ENCODE measurements at regions not wholly inside any gene's neighbourhood (a gene's known extent, or its start where the extent isn't known, plus 50 kb on each side); places are given as distances from the start of the nearest gene placed in this dataset.

DNA sequence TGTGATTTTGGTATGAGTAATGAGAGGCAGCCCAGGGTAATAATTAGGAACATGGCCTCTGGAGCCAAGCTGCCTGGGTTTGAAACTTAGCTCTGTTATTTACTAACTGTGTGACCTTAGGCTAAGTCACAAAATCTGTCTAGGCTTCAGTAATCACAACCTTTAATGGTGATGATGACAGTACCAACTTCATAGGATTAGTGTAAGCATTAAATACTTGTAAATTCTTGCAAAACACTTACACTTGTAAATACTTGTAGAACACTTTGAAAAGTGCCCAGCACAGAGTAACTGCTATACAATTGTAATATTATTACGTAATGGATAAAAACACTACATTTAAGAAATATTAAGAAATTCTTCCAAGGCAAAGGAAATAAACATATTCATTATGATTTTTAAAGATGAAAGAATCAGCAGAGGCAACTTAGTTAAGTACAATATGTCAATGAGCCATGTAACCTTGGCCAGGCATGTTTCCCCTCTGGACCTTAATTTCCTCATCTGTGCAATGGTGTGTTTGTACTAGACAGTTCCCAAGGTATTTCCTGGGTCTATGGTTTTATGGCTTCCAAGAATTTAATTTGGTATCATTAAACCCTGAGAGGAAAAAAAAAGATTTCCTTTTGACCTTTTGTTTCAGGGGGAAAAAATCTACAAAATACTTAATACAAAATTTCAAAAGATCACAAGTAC, 628.5 kb upstream of the KLHL1 start:
- H3K27me3 ChIP-seq (ENCODE audit: insufficient read depth, poor library complexity, severe bottlenecking): no peaks in the 10 kb centered on the region
- H3K27ac ChIP-seq (ENCODE audit: poor library complexity, severe bottlenecking): no peak overlapping the region
- no peak overlapping the region for H3K4me3 ChIP-seq (ENCODE audit: severe bottlenecking)
- no peaks in the 10 kb centered on the region for H3K4me1 ChIP-seq (ENCODE audit: insufficient read depth, poor library complexity, severe bottlenecking)
- no peaks in the 10 kb centered on the region for H3K36me3 ChIP-seq (ENCODE audit: low read depth)
- DNase-seq (ENCODE audit: low spot score) (no peak), ATAC-seq (ENCODE audit: low read depth) (no peak)
- H3K9me3 ChIP-seq (ENCODE audit: severe bottlenecking): no peaks in the 10 kb centered on the region
- TF ChIP-seq, protein P1, sequence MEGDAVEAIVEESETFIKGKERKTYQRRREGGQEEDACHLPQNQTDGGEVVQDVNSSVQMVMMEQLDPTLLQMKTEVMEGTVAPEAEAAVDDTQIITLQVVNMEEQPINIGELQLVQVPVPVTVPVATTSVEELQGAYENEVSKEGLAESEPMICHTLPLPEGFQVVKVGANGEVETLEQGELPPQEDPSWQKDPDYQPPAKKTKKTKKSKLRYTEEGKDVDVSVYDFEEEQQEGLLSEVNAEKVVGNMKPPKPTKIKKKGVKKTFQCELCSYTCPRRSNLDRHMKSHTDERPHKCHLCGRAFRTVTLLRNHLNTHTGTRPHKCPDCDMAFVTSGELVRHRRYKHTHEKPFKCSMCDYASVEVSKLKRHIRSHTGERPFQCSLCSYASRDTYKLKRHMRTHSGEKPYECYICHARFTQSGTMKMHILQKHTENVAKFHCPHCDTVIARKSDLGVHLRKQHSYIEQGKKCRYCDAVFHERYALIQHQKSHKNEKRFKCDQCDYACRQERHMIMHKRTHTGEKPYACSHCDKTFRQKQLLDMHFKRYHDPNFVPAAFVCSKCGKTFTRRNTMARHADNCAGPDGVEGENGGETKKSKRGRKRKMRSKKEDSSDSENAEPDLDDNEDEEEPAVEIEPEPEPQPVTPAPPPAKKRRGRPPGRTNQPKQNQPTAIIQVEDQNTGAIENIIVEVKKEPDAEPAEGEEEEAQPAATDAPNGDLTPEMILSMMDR (IDR thresholded peaks at IDR 0.05; ENCODE audit: poor library complexity, severe bottlenecking): no peak

DNA sequence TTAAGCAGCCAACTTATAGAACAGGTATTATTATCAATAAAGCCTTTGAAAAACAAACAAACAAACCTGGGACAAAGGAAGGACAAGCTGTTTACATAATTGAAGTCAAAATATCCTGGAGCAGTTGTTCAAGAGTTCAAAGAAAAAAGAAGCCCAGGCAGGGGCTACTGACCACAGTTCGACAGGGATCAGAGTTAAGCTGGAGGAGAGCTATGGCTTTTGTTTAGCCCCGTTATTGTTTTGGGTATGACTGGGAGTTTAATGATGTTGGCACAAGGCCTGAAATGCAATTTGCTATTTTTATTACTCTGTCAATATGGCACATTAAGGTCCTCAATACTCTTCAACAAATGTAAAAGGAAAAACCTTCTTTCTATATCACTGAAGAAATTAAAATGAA, 624.4 kb upstream of the KLHL1 start:
- ATAC-seq (ENCODE audit: low read depth) (no peak), DNase-seq (ENCODE audit: low spot score) (no peak)
- Histone ChIP-seq H3K36me3 (ENCODE audit: low read depth) (no peaks in the 10 kb centered on the region), H3K4me1 (ENCODE audit: insufficient read depth, poor library complexity, severe bottlenecking) (no peaks in the 10 kb centered on the region), H3K4me3 (ENCODE audit: severe bottlenecking) (no peak overlapping the region), H3K9me3 (ENCODE audit: severe bottlenecking) (no peaks in the 10 kb centered on the region), H3K27me3 (ENCODE audit: insufficient read depth, poor library complexity, severe bottlenecking) (no peaks in the 10 kb centered on the region), H3K27ac (ENCODE audit: poor library complexity, severe bottlenecking) (no peak overlapping the region)
- TF ChIP-seq, protein P1 (IDR thresholded peaks at IDR 0.05; ENCODE audit: poor library complexity, severe bottlenecking): no peak

DNA sequence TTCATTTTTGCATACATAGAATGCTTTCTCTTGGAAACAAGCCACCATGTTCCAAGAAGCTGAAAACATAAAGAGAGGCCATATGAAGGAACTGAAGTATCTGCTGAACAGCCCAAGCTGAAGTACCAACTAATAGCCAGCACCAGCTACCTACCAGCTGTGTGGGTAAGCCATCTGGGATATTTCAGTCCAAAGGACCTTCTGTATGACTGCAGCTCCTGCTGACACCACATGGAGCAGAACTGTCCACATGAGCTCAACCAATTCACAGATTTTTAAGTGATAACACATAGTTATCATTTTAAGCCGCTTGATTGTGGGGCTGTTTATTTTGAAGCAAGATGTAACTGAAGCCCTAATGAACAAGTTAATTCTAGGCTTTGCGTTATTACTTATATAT, 621.1 kb upstream of the KLHL1 start:
- no peaks in the 10 kb centered on the region for H3K27me3 ChIP-seq (ENCODE audit: insufficient read depth, poor library complexity, severe bottlenecking)
- no peaks in the 10 kb centered on the region for H3K36me3 ChIP-seq (ENCODE audit: low read depth)
- H3K9me3 ChIP-seq (ENCODE audit: severe bottlenecking): no peaks in the 10 kb centered on the region
- H3K4me1 ChIP-seq (ENCODE audit: insufficient read depth, poor library complexity, severe bottlenecking): no peaks in the 10 kb centered on the region
- H3K27ac ChIP-seq (ENCODE audit: poor library complexity, severe bottlenecking): no peak overlapping the region
- TF ChIP-seq, protein P1 (IDR thresholded peaks at IDR 0.05; ENCODE audit: poor library complexity, severe bottlenecking): no peak
- no peak for ATAC-seq (ENCODE audit: low read depth)
- no peak for DNase-seq (ENCODE audit: low spot score)
- H3K4me3 ChIP-seq (ENCODE audit: severe bottlenecking): no peak overlapping the region

DNA sequence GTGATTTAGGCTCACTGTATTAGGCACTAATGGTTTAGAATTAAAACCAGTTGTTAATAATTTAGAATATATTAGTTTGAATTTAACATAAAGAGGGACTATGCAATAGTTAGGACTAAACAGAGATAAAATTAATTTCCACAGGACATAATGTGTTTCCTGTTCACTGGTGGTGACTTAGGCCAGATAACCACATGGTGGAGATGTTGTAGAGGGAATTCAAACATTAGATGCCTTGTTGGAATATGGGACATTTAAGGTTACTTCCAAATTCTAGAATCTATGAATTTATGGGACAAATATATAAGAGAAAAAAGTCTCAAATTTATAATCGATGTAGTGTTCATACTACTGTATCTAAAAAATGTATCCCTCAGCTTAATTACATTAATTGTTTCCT, 615.5 kb upstream of the KLHL1 start:
- Histone ChIP-seq H3K27me3 (ENCODE audit: insufficient read depth, poor library complexity, severe bottlenecking) (no peaks in the 10 kb centered on the region), H3K4me1 (ENCODE audit: insufficient read depth, poor library complexity, severe bottlenecking) (no peaks in the 10 kb centered on the region), H3K36me3 (ENCODE audit: low read depth) (no peaks in the 10 kb centered on the region), H3K9me3 (ENCODE audit: severe bottlenecking) (no peaks in the 10 kb centered on the region), H3K27ac (ENCODE audit: poor library complexity, severe bottlenecking) (no peak overlapping the region), H3K4me3 (ENCODE audit: severe bottlenecking) (no peak overlapping the region)
- ATAC-seq (ENCODE audit: low read depth) (no peak), DNase-seq (ENCODE audit: low spot score) (no peak)
- TF ChIP-seq, protein P1 (IDR thresholded peaks at IDR 0.05; ENCODE audit: poor library complexity, severe bottlenecking): no peak

DNA sequence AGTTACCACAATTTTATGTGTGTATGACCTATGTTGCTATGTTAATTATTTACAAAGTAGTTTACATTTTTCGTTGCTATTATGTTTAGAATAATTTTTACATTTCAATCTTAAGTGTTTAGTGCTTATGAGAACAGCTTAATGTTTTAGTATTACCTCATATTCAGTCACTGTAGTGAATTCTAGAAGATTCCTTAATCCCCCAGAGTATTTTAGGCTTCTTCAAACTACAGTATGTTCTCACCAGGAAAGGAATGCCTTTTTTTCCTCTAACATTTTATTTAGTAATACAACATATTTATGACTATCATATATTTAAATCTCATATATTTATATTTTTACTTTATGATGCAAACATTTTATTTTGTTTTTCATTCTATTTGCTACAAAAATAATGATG, 612.1 kb upstream of the KLHL1 start:
- H3K9me3 ChIP-seq (ENCODE audit: severe bottlenecking): no peaks in the 10 kb centered on the region
- no peak for ATAC-seq (ENCODE audit: low read depth)

More for the DNA sequence above, 612.1 kb upstream of the KLHL1 start:
- TF ChIP-seq, protein P1 (IDR thresholded peaks at IDR 0.05; ENCODE audit: poor library complexity, severe bottlenecking): no peak
- DNase-seq (ENCODE audit: low spot score): no peak
- no peaks in the 10 kb centered on the region for H3K36me3 ChIP-seq (ENCODE audit: low read depth)
- H3K4me3 ChIP-seq (ENCODE audit: severe bottlenecking): no peak overlapping the region
- no peak overlapping the region for H3K27ac ChIP-seq (ENCODE audit: poor library complexity, severe bottlenecking)
- H3K27me3 ChIP-seq (ENCODE audit: insufficient read depth, poor library complexity, severe bottlenecking): no peaks in the 10 kb centered on the region
- no peaks in the 10 kb centered on the region for H3K4me1 ChIP-seq (ENCODE audit: insufficient read depth, poor library complexity, severe bottlenecking)
